ENCODE measurements at regions not wholly inside any gene's neighbourhood (a gene's known extent, or its start where the extent isn't known, plus 50 kb on each side); places are given as distances from the start of the nearest gene placed in this dataset.
A peak's percentile ranks its signal among the peaks of the same experiment; 100 is the strongest.

GRCh38 chr2:120884472-120885290 is 149.0 kb downstream of the GLI2 start:
- DNase-seq: no peak

GRCh38 chr2:120885321-120885720 is 149.7 kb downstream of the GLI2 start:
- DNase-seq: no peak

- DNase-seq: no peak
These were observed 150.1 kb downstream of the GLI2 start for GRCh38 chr2:120885749-120886148.

GRCh38 chr2:120886534-120887319 is 151.1 kb downstream of the GLI2 start:
- DNase-seq: no peak

- DNase-seq: peak; percentile 56
These were observed 151.6 kb downstream of the GLI2 start for GRCh38 chr2:120887320-120887697.

GRCh38 chr2:120887741-120888231 is 152.1 kb downstream of the GLI2 start:
- peak; percentile 56 for DNase-seq

GRCh38 chr2:120888851-120889250 is 153.2 kb downstream of the GLI2 start:
- no peak for DNase-seq

- DNase-seq: no peak
These were observed 154.3 kb downstream of the GLI2 start for GRCh38 chr2:120889936-120890335.

- no peak for DNase-seq
These were observed 155.1 kb downstream of the GLI2 start for GRCh38 chr2:120890566-120891360.

GRCh38 chr2:120892271-120892966 is 156.8 kb downstream of the GLI2 start:
- DNase-seq: no peak

GRCh38 chr2:120892967-120893667 is 157.4 kb downstream of the GLI2 start:
- no peak for DNase-seq

- no peak for DNase-seq
These were observed 158.3 kb downstream of the GLI2 start for GRCh38 chr2:120893811-120894584.

- DNase-seq: no peak
These were observed 159.3 kb downstream of the GLI2 start for GRCh38 chr2:120894966-120895365.

GRCh38 chr2:120896126-120896525 is 160.5 kb downstream of the GLI2 start:
- DNase-seq: no peak

GRCh38 chr2:120896901-120897300 is 161.2 kb downstream of the GLI2 start:
- DNase-seq: no peak

- DNase-seq: no peak
These were observed 161.7 kb downstream of the GLI2 start for GRCh38 chr2:120897399-120897798.

GRCh38 chr2:120898496-120898895 is 162.8 kb downstream of the GLI2 start:
- DNase-seq: no peak

- no peak for DNase-seq
These were observed 163.5 kb downstream of the GLI2 start for GRCh38 chr2:120898961-120899750.

- no peak for DNase-seq
These were observed 164.1 kb downstream of the GLI2 start for GRCh38 chr2:120899771-120900170.

- no peak for DNase-seq
These were observed 165.5 kb downstream of the GLI2 start for GRCh38 chr2:120901201-120901600.
